ENCODE measurements at regions not wholly inside any gene's neighbourhood (a gene's known extent, or its start where the extent isn't known, plus 50 kb on each side); places are given as distances from the start of the nearest gene placed in this dataset.

DNA sequence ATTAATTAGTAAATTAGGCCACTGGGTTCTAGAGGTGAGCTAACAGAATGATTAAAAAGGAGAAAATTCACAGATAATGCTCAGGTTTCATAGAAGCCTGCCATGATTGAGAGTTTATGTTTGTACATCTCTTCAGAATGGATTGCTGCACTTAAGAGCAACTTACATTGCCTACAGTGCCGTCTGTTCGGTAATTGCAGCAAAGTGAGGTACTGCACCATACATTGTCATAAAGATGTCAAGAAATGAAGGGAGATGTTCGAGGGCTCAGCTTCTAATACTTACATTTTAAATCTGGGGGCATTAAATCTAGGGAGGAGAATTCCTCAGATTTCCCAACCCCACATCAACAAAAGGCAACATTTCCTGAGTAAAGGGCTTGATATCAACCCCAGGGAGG, 976.2 kb upstream of the FANCL start:
- no peaks in the 10 kb centered on the region for H3K9me3 ChIP-seq
- no peaks in the 10 kb centered on the region for H3K36me3 ChIP-seq
- TF ChIP-seq, protein P1, sequence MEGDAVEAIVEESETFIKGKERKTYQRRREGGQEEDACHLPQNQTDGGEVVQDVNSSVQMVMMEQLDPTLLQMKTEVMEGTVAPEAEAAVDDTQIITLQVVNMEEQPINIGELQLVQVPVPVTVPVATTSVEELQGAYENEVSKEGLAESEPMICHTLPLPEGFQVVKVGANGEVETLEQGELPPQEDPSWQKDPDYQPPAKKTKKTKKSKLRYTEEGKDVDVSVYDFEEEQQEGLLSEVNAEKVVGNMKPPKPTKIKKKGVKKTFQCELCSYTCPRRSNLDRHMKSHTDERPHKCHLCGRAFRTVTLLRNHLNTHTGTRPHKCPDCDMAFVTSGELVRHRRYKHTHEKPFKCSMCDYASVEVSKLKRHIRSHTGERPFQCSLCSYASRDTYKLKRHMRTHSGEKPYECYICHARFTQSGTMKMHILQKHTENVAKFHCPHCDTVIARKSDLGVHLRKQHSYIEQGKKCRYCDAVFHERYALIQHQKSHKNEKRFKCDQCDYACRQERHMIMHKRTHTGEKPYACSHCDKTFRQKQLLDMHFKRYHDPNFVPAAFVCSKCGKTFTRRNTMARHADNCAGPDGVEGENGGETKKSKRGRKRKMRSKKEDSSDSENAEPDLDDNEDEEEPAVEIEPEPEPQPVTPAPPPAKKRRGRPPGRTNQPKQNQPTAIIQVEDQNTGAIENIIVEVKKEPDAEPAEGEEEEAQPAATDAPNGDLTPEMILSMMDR (IDR thresholded peaks at IDR 0.05; ENCODE audit: low read depth, low read length) = no peak
- no peaks in the 10 kb centered on the region for H3K4me1 ChIP-seq
- no peak overlapping the region for H3K4me3 ChIP-seq (ENCODE audit: low read depth, low read length)
- DNase-seq = no peak
- no peaks in the 10 kb centered on the region for H3K27me3 ChIP-seq

DNA sequence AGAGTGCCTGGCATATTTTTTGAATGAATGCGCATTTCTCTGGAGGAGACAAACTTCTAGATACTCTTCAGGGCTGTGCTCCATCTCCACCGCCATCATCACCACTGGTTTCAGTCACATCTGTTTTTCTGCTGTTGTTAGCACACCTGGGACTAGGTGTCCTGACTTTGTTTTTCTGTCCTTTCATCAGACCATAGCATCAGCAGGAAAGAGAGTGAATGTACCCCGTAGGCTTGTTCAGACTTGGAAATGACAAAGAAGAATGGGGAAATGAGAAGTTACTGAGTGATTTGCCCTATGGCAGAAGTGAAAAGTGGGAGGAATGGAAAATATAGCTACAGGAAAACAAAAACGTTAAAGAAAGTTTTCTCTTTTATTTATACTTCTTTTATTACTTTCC, 965.2 kb upstream of the FANCL start:
- DNase-seq = no peak
- TF ChIP-seq, protein P1 (IDR thresholded peaks at IDR 0.05; ENCODE audit: low read depth, low read length) = no peak
- Histone ChIP-seq H3K27me3 (no peaks in the 10 kb centered on the region), H3K9me3 (no peaks in the 10 kb centered on the region), H3K4me1 (no peaks in the 10 kb centered on the region), H3K36me3 (no peaks in the 10 kb centered on the region), H3K4me3 (ENCODE audit: low read depth, low read length) (no peak overlapping the region)

DNA sequence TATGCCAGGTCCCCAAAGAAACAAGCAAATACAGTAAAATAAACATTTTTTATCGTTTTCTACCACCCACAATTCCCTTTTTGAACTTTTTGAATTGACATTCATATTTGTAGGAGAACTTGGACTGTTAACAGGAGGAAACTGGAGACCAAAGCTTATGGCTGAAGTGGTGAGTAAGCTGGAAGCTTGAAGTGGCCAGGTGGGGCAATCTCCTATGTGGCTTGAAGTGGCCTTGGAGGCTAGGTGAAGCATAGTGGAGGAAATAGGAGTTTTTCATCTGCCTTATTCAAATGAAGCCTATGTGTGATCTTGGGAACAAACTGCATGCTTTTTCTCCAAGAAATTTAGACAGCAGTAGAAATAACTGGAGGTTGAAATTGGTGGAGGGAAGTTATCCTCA, 962.9 kb upstream of the FANCL start:
- no peak for DNase-seq
- H3K36me3 ChIP-seq = no peaks in the 10 kb centered on the region
- no peaks in the 10 kb centered on the region for H3K4me1 ChIP-seq
- H3K9me3 ChIP-seq = no peaks in the 10 kb centered on the region
- no peak overlapping the region for H3K4me3 ChIP-seq (ENCODE audit: low read depth, low read length)
- no peaks in the 10 kb centered on the region for H3K27me3 ChIP-seq
- TF ChIP-seq, protein P1 (IDR thresholded peaks at IDR 0.05; ENCODE audit: low read depth, low read length) = no peak

DNA sequence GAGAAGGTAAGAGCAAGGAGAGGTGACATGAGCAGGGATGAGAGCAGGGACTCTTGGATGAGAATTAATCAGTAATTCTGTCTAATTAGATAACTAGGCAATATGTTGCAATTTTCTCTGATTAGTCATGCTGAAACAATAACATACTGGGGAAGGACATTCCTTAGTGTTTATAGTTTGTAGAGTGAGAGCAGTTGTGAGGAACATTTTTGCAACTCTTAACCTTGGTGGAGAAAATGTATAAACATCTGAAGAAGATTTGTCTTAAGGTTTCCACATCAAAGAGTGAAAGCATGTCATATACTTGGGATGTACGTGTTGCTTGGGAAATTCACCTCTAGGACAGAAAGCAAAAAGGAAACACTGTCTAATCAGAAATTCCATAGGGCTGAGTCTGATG, 955.4 kb upstream of the FANCL start:
- no peak for DNase-seq
- H3K4me1 ChIP-seq = no peaks in the 10 kb centered on the region
- H3K27me3 ChIP-seq = no peaks in the 10 kb centered on the region
- no peaks in the 10 kb centered on the region for H3K36me3 ChIP-seq
- H3K9me3 ChIP-seq = no peaks in the 10 kb centered on the region
- no peak overlapping the region for H3K4me3 ChIP-seq (ENCODE audit: low read depth, low read length)
- TF ChIP-seq, protein P1 (IDR thresholded peaks at IDR 0.05; ENCODE audit: low read depth, low read length) = no peak

DNA sequence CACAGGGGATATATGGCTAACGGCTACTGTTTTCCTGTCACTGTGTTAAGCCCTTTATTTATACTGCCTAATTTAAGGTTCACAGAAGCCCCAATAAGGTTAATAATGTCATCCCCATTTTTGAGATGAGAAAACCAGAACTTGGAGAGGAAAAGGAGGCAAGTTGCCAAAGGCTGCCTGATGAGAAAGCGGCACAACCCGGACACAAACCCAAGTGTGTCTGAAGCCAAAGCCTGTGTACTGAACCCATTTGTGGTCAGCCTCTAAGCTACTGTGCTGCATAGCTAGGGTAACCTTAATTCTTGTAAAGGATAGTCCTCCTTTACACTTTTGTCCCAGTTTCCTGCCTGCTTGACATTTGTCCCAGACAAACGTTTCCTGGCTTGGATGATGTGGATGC, 954.7 kb upstream of the FANCL start:
- no peaks in the 10 kb centered on the region for H3K27me3 ChIP-seq
- H3K9me3 ChIP-seq = no peaks in the 10 kb centered on the region
- no peak for DNase-seq
- H3K4me1 ChIP-seq = no peaks in the 10 kb centered on the region
- no peak overlapping the region for H3K4me3 ChIP-seq (ENCODE audit: low read depth, low read length)
- H3K36me3 ChIP-seq = no peaks in the 10 kb centered on the region
- TF ChIP-seq, protein P1 (IDR thresholded peaks at IDR 0.05; ENCODE audit: low read depth, low read length) = no peak

DNA sequence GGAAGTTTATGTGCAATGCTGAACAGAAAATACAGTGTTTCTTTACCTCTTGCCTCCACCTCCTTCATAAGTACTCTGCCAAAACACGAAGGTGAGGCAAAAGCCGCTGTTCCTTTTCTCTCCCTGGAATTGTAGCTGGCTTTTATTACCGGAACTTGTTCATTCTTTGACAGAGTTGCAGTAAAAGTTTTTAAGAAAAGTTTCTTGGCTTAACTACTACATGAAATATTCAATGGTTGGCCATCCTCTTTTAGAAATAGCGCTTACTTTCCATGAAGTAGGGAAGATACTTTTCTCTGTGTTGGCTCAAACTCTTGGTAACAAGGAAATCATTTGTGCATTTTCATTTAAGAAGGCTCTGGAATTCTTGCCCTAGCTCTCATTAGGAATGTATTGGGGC, 950.7 kb upstream of the FANCL start:
- TF ChIP-seq, protein P1 (IDR thresholded peaks at IDR 0.05; ENCODE audit: low read depth, low read length) = no peak
- DNase-seq = no peak
- no peaks in the 10 kb centered on the region for H3K9me3 ChIP-seq
- H3K4me1 ChIP-seq = no peaks in the 10 kb centered on the region
- no peaks in the 10 kb centered on the region for H3K36me3 ChIP-seq
- H3K27me3 ChIP-seq = no peaks in the 10 kb centered on the region
- no peak overlapping the region for H3K4me3 ChIP-seq (ENCODE audit: low read depth, low read length)

Measured in BE2C (cell line).